ENCODE measurements at regions not wholly inside any gene's neighbourhood (a gene's known extent, or its start where the extent isn't known, plus 50 kb on each side); places are given as distances from the start of the nearest gene placed in this dataset.

DNA sequence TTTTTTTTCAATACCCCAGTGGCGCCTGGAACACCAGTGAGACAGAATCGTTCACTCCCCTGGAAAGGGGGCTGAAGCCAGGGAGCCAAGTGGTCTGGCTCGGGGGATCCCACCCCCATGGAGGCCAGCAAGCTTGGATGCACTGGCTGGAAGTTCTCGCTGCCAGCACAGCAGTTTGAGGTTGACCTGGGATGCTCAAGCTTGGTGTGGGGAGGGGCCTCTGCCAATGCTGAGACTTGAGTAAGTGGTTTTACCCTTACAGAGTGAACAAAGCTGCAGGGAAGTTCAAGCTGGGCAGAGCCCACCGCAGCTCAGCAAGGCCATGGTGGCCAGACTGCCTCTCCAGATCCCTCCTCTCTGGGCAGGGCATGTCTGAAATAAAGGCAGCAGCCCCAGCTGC lies 276.2 kb upstream of the CNTN6 start:
- Histone ChIP-seq H3K27me3 (ENCODE audit: insufficient read depth, insufficient read length) (no peaks in the 10 kb centered on the region), H3K36me3 (ENCODE audit: insufficient read depth, insufficient read length, low read length) (no peaks in the 10 kb centered on the region), H3K4me1 (ENCODE audit: insufficient read depth, insufficient read length) (no peaks in the 10 kb centered on the region), H3K4me3 (ENCODE audit: insufficient read length, low read depth) (no peak overlapping the region), H3K9me3 (ENCODE audit: insufficient read depth, low read length) (no peaks in the 10 kb centered on the region), H3K9ac (ENCODE audit: insufficient read length, low read depth) (no peak overlapping the region)
- DNase-seq (ENCODE audit: low read depth, low spot score) = no peak
- TF ChIP-seq SUZ12 (IDR thresholded peaks at IDR 0.05; ENCODE audit: extremely low read depth, insufficient read depth, insufficient read length) (no peak), YY1 (IDR thresholded peaks at IDR 0.05; ENCODE audit: insufficient read depth, insufficient read length) (no peak), ZNF274 (IDR thresholded peaks at IDR 0.05; ENCODE audit: low read depth, low read length) (no peak)

DNA sequence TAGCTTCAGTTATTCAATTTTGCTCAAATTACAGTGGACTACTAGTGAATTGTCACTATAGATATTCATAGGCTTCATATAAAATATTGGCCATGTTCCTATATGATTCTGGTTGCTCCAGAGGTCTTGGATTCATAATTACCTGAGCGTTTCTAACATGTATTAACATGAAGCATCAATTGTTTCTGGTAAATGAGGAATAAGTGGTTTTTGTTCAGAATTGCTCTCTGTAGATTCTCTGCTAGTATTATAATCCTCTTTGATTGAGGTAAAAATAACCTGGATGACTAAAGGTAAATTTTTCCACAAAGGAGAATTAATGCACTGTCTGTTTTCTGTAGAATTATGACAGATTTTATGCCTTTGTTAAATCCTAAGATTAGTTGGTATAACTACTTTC lies 258.1 kb upstream of the CNTN6 start:
- no peak overlapping the region for H3K9ac ChIP-seq (ENCODE audit: insufficient read length, low read depth)
- H3K4me1 ChIP-seq (ENCODE audit: insufficient read depth, insufficient read length) = no peaks in the 10 kb centered on the region
- H3K27me3 ChIP-seq (ENCODE audit: insufficient read depth, insufficient read length) = no peaks in the 10 kb centered on the region
- H3K4me3 ChIP-seq (ENCODE audit: insufficient read length, low read depth) = no peak overlapping the region
- peaks cover 9% of the 10 kb centered on the region for H3K9me3 ChIP-seq (ENCODE audit: insufficient read depth, low read length)
- no peak for TF ChIP-seq ZNF274 (IDR thresholded peaks at IDR 0.05; ENCODE audit: low read depth, low read length)
- TF ChIP-seq SUZ12 (IDR thresholded peaks at IDR 0.05; ENCODE audit: extremely low read depth, insufficient read depth, insufficient read length) = no peak
- no peak for TF ChIP-seq YY1 (IDR thresholded peaks at IDR 0.05; ENCODE audit: insufficient read depth, insufficient read length)
- no peaks in the 10 kb centered on the region for H3K36me3 ChIP-seq (ENCODE audit: insufficient read depth, insufficient read length, low read length)
- DNase-seq (ENCODE audit: low read depth, low spot score) = no peak

DNA sequence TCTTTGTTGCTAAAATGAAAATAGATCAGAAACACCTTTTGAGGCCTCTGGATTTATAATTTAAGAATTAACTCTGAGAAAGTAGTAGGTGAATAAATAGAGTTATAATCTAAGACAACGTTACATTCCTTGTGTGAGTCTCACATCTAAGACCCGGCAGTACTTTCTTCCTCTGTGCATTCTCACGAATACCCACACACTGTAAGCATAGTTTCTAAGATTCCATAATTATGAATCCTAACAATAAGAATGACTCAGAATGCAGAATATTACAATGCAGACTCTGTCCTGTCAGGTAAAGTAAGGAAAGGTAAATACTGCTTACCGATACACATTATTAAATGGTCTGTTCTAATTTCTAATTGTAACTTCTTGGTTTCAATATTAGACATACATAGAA lies 257.7 kb upstream of the CNTN6 start:
- H3K4me3 ChIP-seq (ENCODE audit: insufficient read length, low read depth) = no peak overlapping the region
- no peak overlapping the region for H3K9ac ChIP-seq (ENCODE audit: insufficient read length, low read depth)
- no peaks in the 10 kb centered on the region for H3K4me1 ChIP-seq (ENCODE audit: insufficient read depth, insufficient read length)
- H3K36me3 ChIP-seq (ENCODE audit: insufficient read depth, insufficient read length, low read length) = no peaks in the 10 kb centered on the region
- DNase-seq (ENCODE audit: low read depth, low spot score) = no peak
- H3K9me3 ChIP-seq (ENCODE audit: insufficient read depth, low read length) = peaks cover 5% of the 10 kb centered on the region
- no peaks in the 10 kb centered on the region for H3K27me3 ChIP-seq (ENCODE audit: insufficient read depth, insufficient read length)
- TF ChIP-seq ZNF274 (IDR thresholded peaks at IDR 0.05; ENCODE audit: low read depth, low read length) (no peak), YY1 (IDR thresholded peaks at IDR 0.05; ENCODE audit: insufficient read depth, insufficient read length) (no peak), SUZ12 (IDR thresholded peaks at IDR 0.05; ENCODE audit: extremely low read depth, insufficient read depth, insufficient read length) (no peak)

DNA sequence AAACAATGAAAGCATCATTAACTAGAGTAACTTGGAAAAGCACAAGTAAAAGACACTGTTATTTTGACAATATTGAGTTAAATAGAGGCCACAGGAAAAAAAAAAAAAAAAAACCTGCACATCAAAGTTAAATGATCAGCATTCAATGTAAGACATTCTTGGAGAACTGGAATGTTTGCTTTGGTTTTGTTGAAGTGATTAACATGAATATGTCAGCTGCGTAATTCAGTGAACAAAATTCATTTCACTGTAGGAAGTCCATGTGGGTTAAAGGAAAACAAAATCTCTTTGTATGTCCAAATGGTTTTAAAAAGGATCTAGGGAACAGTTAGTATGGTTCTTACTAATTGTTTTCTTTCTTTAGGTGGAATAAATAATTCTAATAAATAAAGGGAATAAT lies 252.8 kb upstream of the CNTN6 start:
- H3K4me1 ChIP-seq (ENCODE audit: insufficient read depth, insufficient read length) = no peaks in the 10 kb centered on the region
- no peaks in the 10 kb centered on the region for H3K36me3 ChIP-seq (ENCODE audit: insufficient read depth, insufficient read length, low read length)
- TF ChIP-seq ZNF274 (IDR thresholded peaks at IDR 0.05; ENCODE audit: low read depth, low read length) (no peak), SUZ12 (IDR thresholded peaks at IDR 0.05; ENCODE audit: extremely low read depth, insufficient read depth, insufficient read length) (no peak), YY1 (IDR thresholded peaks at IDR 0.05; ENCODE audit: insufficient read depth, insufficient read length) (no peak)
- no peaks in the 10 kb centered on the region for H3K9me3 ChIP-seq (ENCODE audit: insufficient read depth, low read length)
- no peak overlapping the region for H3K9ac ChIP-seq (ENCODE audit: insufficient read length, low read depth)
- no peak overlapping the region for H3K4me3 ChIP-seq (ENCODE audit: insufficient read length, low read depth)
- no peak for DNase-seq (ENCODE audit: low read depth, low spot score)
- H3K27me3 ChIP-seq (ENCODE audit: insufficient read depth, insufficient read length) = no peaks in the 10 kb centered on the region

DNA sequence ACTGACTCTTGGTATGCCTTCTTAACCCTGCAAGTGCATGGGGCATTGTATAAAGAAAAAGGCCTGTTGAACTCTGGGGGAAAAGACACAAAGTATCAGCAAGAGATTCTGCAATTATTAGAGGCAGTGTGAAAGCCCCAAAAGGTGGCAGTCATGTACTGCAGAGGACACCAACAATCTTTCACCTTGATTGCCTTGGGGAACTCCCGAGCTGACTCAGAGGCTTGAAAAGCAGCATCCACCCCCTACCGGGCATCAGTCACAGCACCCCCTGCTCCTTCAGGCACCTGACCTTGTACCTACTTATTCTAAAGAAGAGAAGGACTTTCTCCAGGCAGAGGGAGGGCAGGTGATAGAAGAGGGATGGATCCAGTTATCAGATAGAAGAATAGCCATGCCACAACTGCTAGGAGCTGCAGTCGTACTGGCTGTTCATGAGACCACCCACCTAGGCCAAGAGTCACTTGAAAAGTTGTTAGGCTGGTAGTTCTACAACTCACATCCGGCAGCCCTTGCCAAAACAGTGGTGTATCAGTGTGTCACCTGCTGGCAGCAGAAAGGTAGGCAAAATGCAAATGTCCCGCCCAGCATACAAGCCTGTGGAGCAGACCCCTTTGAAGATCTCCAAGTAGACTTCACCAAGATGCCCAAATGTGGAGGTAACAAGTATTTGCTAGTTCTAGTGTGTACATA lies 241.6 kb upstream of the CNTN6 start:
- H3K27me3 ChIP-seq (ENCODE audit: insufficient read depth, insufficient read length) = no peaks in the 10 kb centered on the region
- H3K9me3 ChIP-seq (ENCODE audit: insufficient read depth, low read length) = no peaks in the 10 kb centered on the region
- peaks cover 2% of the 10 kb centered on the region for H3K4me1 ChIP-seq (ENCODE audit: insufficient read depth, insufficient read length)
- H3K9ac ChIP-seq (ENCODE audit: insufficient read length, low read depth) = no peak overlapping the region
- DNase-seq (ENCODE audit: low read depth, low spot score) = peak; percentile 11
- H3K36me3 ChIP-seq (ENCODE audit: insufficient read depth, insufficient read length, low read length) = no peaks in the 10 kb centered on the region
- TF ChIP-seq SUZ12 (IDR thresholded peaks at IDR 0.05; ENCODE audit: extremely low read depth, insufficient read depth, insufficient read length) (no peak), ZNF274 (IDR thresholded peaks at IDR 0.05; ENCODE audit: low read depth, low read length) (no peak), YY1 (IDR thresholded peaks at IDR 0.05; ENCODE audit: insufficient read depth, insufficient read length) (no peak)
- H3K4me3 ChIP-seq (ENCODE audit: insufficient read length, low read depth) = no peak overlapping the region

DNA sequence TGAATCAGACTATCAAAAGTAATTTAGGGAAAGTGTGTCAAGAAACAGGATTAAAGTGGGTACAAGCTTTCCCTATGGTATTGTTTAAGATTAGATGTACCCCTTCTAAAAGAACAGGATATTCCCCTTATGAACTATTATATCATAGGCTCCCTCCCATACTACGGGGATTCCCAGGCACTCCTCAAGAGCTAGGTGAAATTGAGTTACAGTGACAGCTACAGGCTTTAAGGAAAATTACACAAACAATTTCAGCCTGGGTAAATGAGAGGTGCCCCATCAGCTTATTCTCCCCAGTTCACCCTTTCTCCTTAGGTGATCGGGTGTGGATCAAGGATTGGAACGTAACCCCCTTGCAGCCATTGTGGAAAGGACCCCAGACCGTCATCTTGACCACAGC lies 240.8 kb upstream of the CNTN6 start:
- Histone ChIP-seq H3K4me3 (ENCODE audit: insufficient read length, low read depth) (no peak overlapping the region), H3K9me3 (ENCODE audit: insufficient read depth, low read length) (no peaks in the 10 kb centered on the region), H3K27me3 (ENCODE audit: insufficient read depth, insufficient read length) (no peaks in the 10 kb centered on the region), H3K4me1 (ENCODE audit: insufficient read depth, insufficient read length) (peaks cover 2% of the 10 kb centered on the region), H3K9ac (ENCODE audit: insufficient read length, low read depth) (no peak overlapping the region), H3K36me3 (ENCODE audit: insufficient read depth, insufficient read length, low read length) (no peaks in the 10 kb centered on the region)
- TF ChIP-seq SUZ12 (IDR thresholded peaks at IDR 0.05; ENCODE audit: extremely low read depth, insufficient read depth, insufficient read length) = no peak
- no peak for DNase-seq (ENCODE audit: low read depth, low spot score)

DNA sequence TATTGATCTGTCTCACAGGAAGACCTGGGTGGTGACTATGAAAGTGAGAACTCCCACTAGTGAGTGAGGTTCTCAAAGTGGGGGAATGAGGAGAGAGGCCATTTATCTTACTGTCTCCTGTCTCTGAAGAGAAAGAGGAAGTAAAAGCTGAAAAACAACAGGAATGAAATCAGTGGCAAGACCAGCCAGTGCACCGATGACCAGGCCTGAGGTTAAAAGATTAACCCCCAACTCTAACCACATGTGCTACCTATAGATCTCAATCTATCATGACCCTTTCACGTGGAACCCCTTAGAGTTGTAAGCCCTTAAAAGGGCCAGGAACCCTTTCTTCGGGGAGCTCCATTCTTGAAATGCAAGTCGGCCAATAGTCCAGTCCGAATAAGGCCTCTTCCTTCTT lies 239.3 kb upstream of the CNTN6 start:
- Histone ChIP-seq H3K4me3 (ENCODE audit: insufficient read length, low read depth) (no peak overlapping the region), H3K9me3 (ENCODE audit: insufficient read depth, low read length) (no peaks in the 10 kb centered on the region), H3K36me3 (ENCODE audit: insufficient read depth, insufficient read length, low read length) (no peaks in the 10 kb centered on the region), H3K9ac (ENCODE audit: insufficient read length, low read depth) (no peak overlapping the region), H3K4me1 (ENCODE audit: insufficient read depth, insufficient read length) (peaks cover 2% of the 10 kb centered on the region), H3K27me3 (ENCODE audit: insufficient read depth, insufficient read length) (no peaks in the 10 kb centered on the region)
- DNase-seq (ENCODE audit: low read depth, low spot score) = no peak
- TF ChIP-seq SUZ12 (IDR thresholded peaks at IDR 0.05; ENCODE audit: extremely low read depth, insufficient read depth, insufficient read length) (no peak), ZNF274 (IDR thresholded peaks at IDR 0.05; ENCODE audit: low read depth, low read length) (no peak)

Data from NT2/D1 (cell line).